Activated CD8-positive, alpha-beta memory T cell treated with anti-CD3 and anti-CD28 coated beads for 48 hours (primary cell): ENCODE measurements at regions not wholly inside any gene's neighbourhood (a gene's known extent, or its start where the extent isn't known, plus 50 kb on each side); places are given as distances from the start of the nearest gene placed in this dataset.
A peak's percentile ranks its signal among the peaks of the same experiment; 100 is the strongest.
"Not testable (repeated sequence)": the region's sequence is repeated elsewhere in the genome, so short reads cannot be mapped to it uniquely, and the experiment has no call there.

ENCODE experiments used
- DNase-seq, 3 experiments: peaks; one replicate each; pipeline ENCODE4 v3.0.0-alpha.2; 2020; ENCODE audit warnings: low read depth in 2 of 3, low spot score in 2 of 3

- no peak for DNase-seq
Observed at GRCh38 chr2:54065411-54065810, 50.0 kb upstream of the ACYP2 start.

- no peak for DNase-seq
Observed at GRCh38 chr2:54063967-54064535, 51.4 kb upstream of the ACYP2 start.

GRCh38 chr2:54062401-54062800 is 53.0 kb upstream of the ACYP2 start:
- no peak for DNase-seq

GRCh38 chr2:54061272-54061671 is 54.1 kb upstream of the ACYP2 start:
- DNase-seq, result no peak

GRCh38 chr2:54059986-54060385 is 55.4 kb upstream of the ACYP2 start:
- DNase-seq, result no peak

- DNase-seq, result no peak
Observed at GRCh38 chr2:54059504-54059903, 55.9 kb upstream of the ACYP2 start.

GRCh38 chr2:54058449-54058848 is 57.0 kb upstream of the ACYP2 start:
- no peak for DNase-seq

- no peak for DNase-seq
Observed at GRCh38 chr2:54054774-54055173, 60.6 kb upstream of the ACYP2 start.

GRCh38 chr2:54054271-54054670 is 61.1 kb upstream of the ACYP2 start:
- DNase-seq, result no peak

GRCh38 chr2:54053830-54054229 is 61.6 kb upstream of the ACYP2 start:
- DNase-seq, result no peak

GRCh38 chr2:54052825-54053718 is 62.3 kb upstream of the ACYP2 start:
- DNase-seq, result no peak

- DNase-seq, result no peak
Observed at GRCh38 chr2:54050445-54050844, 65.0 kb upstream of the ACYP2 start.

- DNase-seq, result no peak
Observed at GRCh38 chr2:54049365-54049764, 66.0 kb upstream of the ACYP2 start.

GRCh38 chr2:54048896-54049295 is 66.5 kb upstream of the ACYP2 start:
- not testable (repeated sequence) for DNase-seq

- no peak for DNase-seq
Observed at GRCh38 chr2:54048117-54048785, 67.2 kb upstream of the ACYP2 start.

GRCh38 chr2:54047658-54048057 is 67.8 kb upstream of the ACYP2 start:
- DNase-seq, result no peak

- DNase-seq, result no peak
Observed at GRCh38 chr2:54047091-54047490, 68.3 kb upstream of the ACYP2 start.

GRCh38 chr2:54042897-54043620 is 72.3 kb upstream of the PSME4 start:
- DNase-seq, result no peak

GRCh38 chr2:54042341-54042740 is 71.5 kb upstream of the PSME4 start:
- DNase-seq, result no peak

GRCh38 chr2:54041135-54041534 is 70.3 kb upstream of the PSME4 start:
- peak in 2 of 3 experiments; percentile 48 to 52 for DNase-seq

- no peak for DNase-seq
Observed at GRCh38 chr2:54040685-54041084, 69.9 kb upstream of the PSME4 start.
